ENCODE measurements at regions not wholly inside any gene's neighbourhood (a gene's known extent, or its start where the extent isn't known, plus 50 kb on each side); places are given as distances from the start of the nearest gene placed in this dataset.

DNA sequence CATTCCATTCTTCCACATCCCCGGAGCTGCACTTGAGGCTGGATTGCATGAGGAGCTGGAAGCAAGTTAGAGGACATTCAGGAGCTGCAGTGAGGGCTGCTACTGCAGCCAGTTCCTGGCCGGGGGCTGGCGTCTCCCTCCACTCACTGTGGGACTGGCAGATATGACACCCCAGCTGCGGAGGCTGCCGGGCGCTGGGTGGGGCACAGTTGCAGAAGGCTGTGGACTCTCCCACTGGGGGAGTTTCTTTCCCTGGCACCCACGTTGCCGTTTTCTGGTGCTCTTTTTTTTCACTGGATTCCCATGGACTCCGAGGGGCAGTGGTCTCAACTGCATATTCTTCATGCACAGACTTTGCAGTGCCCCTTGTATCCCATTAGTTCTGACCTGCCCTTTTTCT, 351.1 kb upstream of the AJAP1 start:
- intact Hi-C loops (cut with micrococcal nuclease) (no loop called here), dilution Hi-C loops (cut with MboI; ENCODE audit: extremely low pct_ligation_motif_present, low sequenced_read_pairs) (no loop called here)
- FAIRE-seq (no peak), DNase-seq (ENCODE audit: low read depth, low spot score) (no peak)
- Histone ChIP-seq H4K20me1 (replicated peaks; ENCODE audit: control insufficient read depth, extremely low read depth, insufficient read depth, low read length) (no peaks in the 10 kb centered on the region), H2AFZ (ENCODE audit: low read depth, low read length) (no peak overlapping the region), H3K4me3 (replicated peaks in 1 of 3; ENCODE audit: insufficient read depth in 1 of 3, low read depth in 1 of 3, low read length in 3 of 3) (no peak overlapping the region), H3K27me3 (ENCODE audit: control insufficient read depth in 2 of 2, insufficient read depth in 2 of 2, low read length in 2 of 2) (no peaks in the 10 kb centered on the region), H3K4me2 (ENCODE audit: insufficient read depth, low read length) (no peak overlapping the region), H3K27ac (ENCODE audit: insufficient read depth, low read depth, low read length) (no peak overlapping the region), H3K9me1 (replicated peaks; ENCODE audit: control insufficient read depth, extremely low read depth, insufficient read depth, low read length) (no peaks in the 10 kb centered on the region), H3K79me2 (ENCODE audit: control insufficient read depth, insufficient read depth, low read length) (no peaks in the 10 kb centered on the region), H3K4me1 (ENCODE audit: control insufficient read depth, extremely low read depth, insufficient read depth, low read length) (no peaks in the 10 kb centered on the region), H3K9ac (replicated peaks; ENCODE audit: extremely low read depth, insufficient read depth, low read length) (no peak overlapping the region), H3K9me3 (replicated peaks; ENCODE audit: control insufficient read depth, insufficient read depth, low read length) (peaks cover 6% of the 10 kb centered on the region), H3K36me3 (ENCODE audit: control insufficient read depth in 2 of 2, extremely low read depth in 1 of 2, insufficient read depth in 2 of 2, low read length in 2 of 2) (no peaks in the 10 kb centered on the region)
- ChIA-PET POLR2A (no interaction called here), CTCF (no interaction called here)
- no TSS peak for BruUV-seq (replicated peaks)
- TF ChIP-seq, protein P1, sequence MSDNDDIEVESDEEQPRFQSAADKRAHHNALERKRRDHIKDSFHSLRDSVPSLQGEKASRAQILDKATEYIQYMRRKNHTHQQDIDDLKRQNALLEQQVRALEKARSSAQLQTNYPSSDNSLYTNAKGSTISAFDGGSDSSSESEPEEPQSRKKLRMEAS (IDR thresholded peaks at IDR 0.05; ENCODE audit: insufficient read depth, insufficient read length) = no peak
- TF ChIP-seq GATA2 (IDR thresholded peaks at IDR 0.05; ENCODE audit: insufficient read depth, insufficient read length, low read depth, low read length) = no peak

- POLR2A ChIA-PET = no interaction called here
Observed at GRCh38 chr1:4305526-4306301, 348.7 kb upstream of the AJAP1 start.

More at GRCh38 chr1:4305526-4306301, 348.7 kb upstream of the AJAP1 start:
- intact Hi-C loops (cut with micrococcal nuclease) = no loop called here
- Histone ChIP-seq H4K20me1 (replicated peaks; ENCODE audit: control insufficient read depth, extremely low read depth, insufficient read depth, low read length) (no peaks in the 10 kb centered on the region), H3K79me2 (ENCODE audit: control insufficient read depth, insufficient read depth, low read length) (no peaks in the 10 kb centered on the region), H3K9me1 (replicated peaks; ENCODE audit: control insufficient read depth, extremely low read depth, insufficient read depth, low read length) (no peaks in the 10 kb centered on the region), H3K4me1 (ENCODE audit: control insufficient read depth, extremely low read depth, insufficient read depth, low read length) (no peaks in the 10 kb centered on the region), H3K9me3 (replicated peaks; ENCODE audit: control insufficient read depth, insufficient read depth, low read length) (peaks cover 7% of the 10 kb centered on the region), H3K9ac (replicated peaks; ENCODE audit: extremely low read depth, insufficient read depth, low read length) (no peak overlapping the region), H3K36me3 (ENCODE audit: control insufficient read depth in 2 of 2, extremely low read depth in 1 of 2, insufficient read depth in 2 of 2, low read length in 2 of 2) (no peaks in the 10 kb centered on the region), H3K4me3 (replicated peaks in 1 of 3; ENCODE audit: insufficient read depth in 1 of 3, low read depth in 1 of 3, low read length in 3 of 3) (no peak overlapping the region), H3K4me2 (ENCODE audit: insufficient read depth, low read length) (no peak overlapping the region), H3K27me3 (ENCODE audit: control insufficient read depth in 2 of 2, insufficient read depth in 2 of 2, low read length in 2 of 2) (no peaks in the 10 kb centered on the region), H3K27ac (ENCODE audit: insufficient read depth, low read depth, low read length) (no peak overlapping the region), H2AFZ (ENCODE audit: low read depth, low read length) (no peak overlapping the region)
- BruUV-seq (replicated peaks) = no TSS peak
- CTCF ChIA-PET = no interaction called here
- DNase-seq (ENCODE audit: low read depth, low spot score) = no peak
- FAIRE-seq = no peak
- dilution Hi-C loops (cut with MboI; ENCODE audit: extremely low pct_ligation_motif_present, low sequenced_read_pairs) = no loop called here
- TF ChIP-seq GATA2 (IDR thresholded peaks at IDR 0.05; ENCODE audit: insufficient read depth, insufficient read length, low read depth, low read length) (no peak), EZH2 (IDR thresholded peaks at IDR 0.05; ENCODE audit: borderline replicate concordance, low read depth, low read length, severe bottlenecking) (no peak), JUN (IDR thresholded peaks at IDR 0.05; ENCODE audit: borderline replicate concordance, insufficient read depth, insufficient read length, low read depth) (no peak), POLR2A (IDR thresholded peaks at IDR 0.05; ENCODE audit: low read depth, low read length) (no peak), POLR2AphosphoS5 (IDR thresholded peaks at IDR 0.05; ENCODE audit: insufficient read depth, low read depth, low read length) (no peak), MYC (IDR thresholded peaks at IDR 0.05; ENCODE audit: low read depth, low read length) (no peak), FOS (IDR thresholded peaks at IDR 0.05; ENCODE audit: borderline replicate concordance, insufficient read depth, low read length) (no peak)
- TF ChIP-seq, protein P2, sequence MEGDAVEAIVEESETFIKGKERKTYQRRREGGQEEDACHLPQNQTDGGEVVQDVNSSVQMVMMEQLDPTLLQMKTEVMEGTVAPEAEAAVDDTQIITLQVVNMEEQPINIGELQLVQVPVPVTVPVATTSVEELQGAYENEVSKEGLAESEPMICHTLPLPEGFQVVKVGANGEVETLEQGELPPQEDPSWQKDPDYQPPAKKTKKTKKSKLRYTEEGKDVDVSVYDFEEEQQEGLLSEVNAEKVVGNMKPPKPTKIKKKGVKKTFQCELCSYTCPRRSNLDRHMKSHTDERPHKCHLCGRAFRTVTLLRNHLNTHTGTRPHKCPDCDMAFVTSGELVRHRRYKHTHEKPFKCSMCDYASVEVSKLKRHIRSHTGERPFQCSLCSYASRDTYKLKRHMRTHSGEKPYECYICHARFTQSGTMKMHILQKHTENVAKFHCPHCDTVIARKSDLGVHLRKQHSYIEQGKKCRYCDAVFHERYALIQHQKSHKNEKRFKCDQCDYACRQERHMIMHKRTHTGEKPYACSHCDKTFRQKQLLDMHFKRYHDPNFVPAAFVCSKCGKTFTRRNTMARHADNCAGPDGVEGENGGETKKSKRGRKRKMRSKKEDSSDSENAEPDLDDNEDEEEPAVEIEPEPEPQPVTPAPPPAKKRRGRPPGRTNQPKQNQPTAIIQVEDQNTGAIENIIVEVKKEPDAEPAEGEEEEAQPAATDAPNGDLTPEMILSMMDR (IDR thresholded peaks at IDR 0.05; ENCODE audit: extremely low read depth in 1 of 2, insufficient read depth in 1 of 2, low read depth in 1 of 2, low read length in 2 of 2) = no peak
- TF ChIP-seq, protein P1 (IDR thresholded peaks at IDR 0.05; ENCODE audit: insufficient read depth, insufficient read length) = no peak
